Liver (tissue), 8 donors: ENCODE measurements at regions not wholly inside any gene's neighbourhood (a gene's known extent, or its start where the extent isn't known, plus 50 kb on each side); places are given as distances from the start of the nearest gene placed in this dataset.

ENCODE experiments used
- DNase-seq: peaks from one replicate; pipeline ENCODE4 v3.0.0-alpha.2; 2017; ENCODE audit warnings: low spot score
- H3K27ac ChIP-seq, 2 donors: one replicate each; pipeline ENCODE4 v1.7.0; 2013; ENCODE audit warnings: inconsistent platforms in 2 of 2, low read length in 2 of 2, control low read depth in 1 of 2, low read depth in 1 of 2, mild to moderate bottlenecking in 1 of 2
- H3K27me3 ChIP-seq, 4 donors: one replicate each; pipeline versions ENCODE4 v1.6.1 to v1.7.0; 2013; ENCODE audit warnings: low read length in 3 of 4, inconsistent platforms in 1 of 4, mild to moderate bottlenecking in 1 of 4, moderate library complexity in 1 of 4; ENCODE audit not compliant: control insufficient read depth in 4 of 4, insufficient read depth in 4 of 4
- H3K36me3 ChIP-seq, 4 donors: one replicate each; pipeline versions ENCODE4 v1.6.1 to v1.7.0; 2013; ENCODE audit warnings: low read length in 3 of 4, mild to moderate bottlenecking in 3 of 4, low read depth in 1 of 4, moderate library complexity in 1 of 4; ENCODE audit not compliant: control insufficient read depth in 4 of 4, insufficient read depth in 3 of 4
- H3K4me1 ChIP-seq, 4 donors: one replicate each; pipeline versions ENCODE4 v1.6.1 to v1.7.0; 2013; ENCODE audit warnings: low read length in 3 of 4, mild to moderate bottlenecking in 3 of 4, moderate library complexity in 1 of 4; ENCODE audit not compliant: control insufficient read depth in 4 of 4, insufficient read depth in 4 of 4
- H3K4me3 ChIP-seq, 3 donors: one replicate each; pipeline versions ENCODE4 v1.6.1 to v1.7.0; 2013; ENCODE audit warnings: low read length in 3 of 3, control low read depth in 1 of 3, low read depth in 1 of 3, mild to moderate bottlenecking in 1 of 3
- H3K9ac ChIP-seq, 2 donors: one replicate each; pipeline ENCODE4 v1.7.0; 2013; ENCODE audit warnings: low read length in 2 of 2, mild to moderate bottlenecking in 2 of 2, moderate library complexity in 2 of 2, control low read depth in 1 of 2, low read depth in 1 of 2
- H3K9me3 ChIP-seq, 4 donors: one replicate each; pipeline versions ENCODE4 v1.6.1 to v1.7.0; 2013; ENCODE audit warnings: low read length in 3 of 4; ENCODE audit not compliant: control insufficient read depth in 4 of 4
- ATF3 ChIP-seq: IDR thresholded peaks from 2 replicates; pipeline ENCODE4 v1.6.1; 2016; ENCODE audit warnings: antibody characterized with exemption
- CTCF ChIP-seq: fragments of 150-350 bp; IDR thresholded peaks from 2 replicates; pipeline ENCODE4 v1.5.1; 2017; ENCODE audit warnings: improper control_type of control experiment, low read depth, low read length; ENCODE audit not compliant: missing input control
- EGR1 ChIP-seq, 2 donors: IDR thresholded peaks; 2 replicates each; pipeline ENCODE4 v1.6.1; 2016 to 2018; ENCODE audit warnings: antibody characterized with exemption in 2 of 2, low read depth in 2 of 2
- FOXA1 ChIP-seq: IDR thresholded peaks from 2 replicates; pipeline ENCODE4 v1.6.1; 2016; ENCODE audit warnings: antibody characterized with exemption
- FOXA2 ChIP-seq: IDR thresholded peaks from 2 replicates; pipeline ENCODE4 v1.6.1; 2016; ENCODE audit warnings: antibody characterized with exemption
- GABPA ChIP-seq, 2 donors: IDR thresholded peaks in 1 of 2; conservative IDR thresholded peaks in 1 of 2; 2 replicates each; pipeline ENCODE4 v1.6.1; 2016; ENCODE audit warnings: antibody characterized with exemption in 2 of 2, mild to moderate bottlenecking in 1 of 2, moderate library complexity in 1 of 2
- HNF4A ChIP-seq, 2 donors: conservative IDR thresholded peaks; 2 replicates each; pipeline ENCODE4 v1.6.1; 2016; ENCODE audit warnings: antibody characterized with exemption in 2 of 2, mild to moderate bottlenecking in 2 of 2
- HNF4G ChIP-seq: IDR thresholded peaks from 2 replicates; pipeline ENCODE4 v1.6.1; 2016; ENCODE audit warnings: antibody characterized with exemption
- JUND ChIP-seq, 2 donors: IDR thresholded peaks; 2 replicates each; pipeline ENCODE4 v1.6.1; 2016; ENCODE audit warnings: antibody characterized with exemption in 2 of 2
- MAX ChIP-seq: IDR thresholded peaks from 2 replicates; pipeline ENCODE4 v1.6.1; 2016; ENCODE audit warnings: antibody characterized with exemption
- NR2F2 ChIP-seq: IDR thresholded peaks from 2 replicates; pipeline ENCODE4 v1.6.1; 2016; ENCODE audit warnings: antibody characterized with exemption
- RAD21 ChIP-seq, 2 donors: IDR thresholded peaks; 2 replicates each; pipeline ENCODE4 v1.6.1; 2016; ENCODE audit warnings: antibody characterized with exemption in 2 of 2, mild to moderate bottlenecking in 2 of 2
- REST ChIP-seq: IDR thresholded peaks from 2 replicates; pipeline ENCODE4 v1.6.1; 2016; ENCODE audit warnings: antibody characterized with exemption, mild to moderate bottlenecking
- RXRA ChIP-seq, 2 donors: IDR thresholded peaks; 2 replicates each; pipeline ENCODE4 v1.6.1; 2017 to 2018; ENCODE audit warnings: antibody characterized with exemption in 2 of 2, mild to moderate bottlenecking in 1 of 2
- SP1 ChIP-seq: IDR thresholded peaks from 2 replicates; pipeline ENCODE4 v1.6.1; 2018; ENCODE audit warnings: antibody characterized with exemption, mild to moderate bottlenecking
- TAF1 ChIP-seq: conservative IDR thresholded peaks from 2 replicates; pipeline ENCODE4 v1.6.1; 2016; ENCODE audit warnings: antibody characterized with exemption, mild to moderate bottlenecking
- YY1 ChIP-seq: IDR thresholded peaks from 2 replicates; pipeline ENCODE4 v1.6.1; 2016; ENCODE audit warnings: antibody characterized with exemption, mild to moderate bottlenecking
- ZBTB33 ChIP-seq: IDR thresholded peaks from 2 replicates; pipeline ENCODE4 v1.6.1; 2016; ENCODE audit warnings: antibody characterized with exemption
- WGBS: extraction: QIAGEN DNeasy Blood & Tissue Kit; methylation state at CpG from one replicate; pipeline ENCODE4 v1.1.7; 2013; 5-methylcytosine and 5-hydroxymethylcytosine counted together
- donor health status: healthy.
- donor health status: healthy.
- donor health status: healthy.
- donor health status: healthy.
- donor health status: healthy.

GRCh38 chr3:164732166-164732565 lies 346.1 kb downstream of the SI start (continued):
- TF ChIP-seq MAX: no peak

- Histone ChIP-seq H3K4me3 (no peak overlapping the region), H3K9me3 (no peaks in the 10 kb centered on the region), H3K27ac (no peak overlapping the region), H3K4me1 (no peaks in the 10 kb centered on the region), H3K9ac (no peak overlapping the region), H3K36me3 (no peaks in the 10 kb centered on the region), H3K27me3 (no peaks in the 10 kb centered on the region)
- no peak for DNase-seq
- WGBS: 71% methylated on average over 6 of the region's 6 CpGs
- TF ChIP-seq ZBTB33: no peak
- no peak for TF ChIP-seq HNF4A (conservative IDR thresholded peaks at IDR 0.05)
- TF ChIP-seq SP1: no peak
- no peak for TF ChIP-seq JUND (IDR thresholded peaks at IDR 0.05)
- TF ChIP-seq MAX: no peak
- TF ChIP-seq YY1: no peak
- no peak for TF ChIP-seq TAF1
- TF ChIP-seq CTCF: no peak
- TF ChIP-seq REST: no peak
- no peak for TF ChIP-seq FOXA2
- no peak for TF ChIP-seq EGR1 (IDR thresholded peaks at IDR 0.05; ENCODE audit: low read depth in 2 of 2)
- TF ChIP-seq NR2F2: no peak
- no peak for TF ChIP-seq RXRA (IDR thresholded peaks at IDR 0.05)
- no peak for TF ChIP-seq GABPA (IDR thresholded peaks at IDR 0.05 in 1 of 2, conservative IDR thresholded peaks at IDR 0.05 in 1 of 2)
- no peak for TF ChIP-seq HNF4G
- no peak for TF ChIP-seq RAD21 (IDR thresholded peaks at IDR 0.05)
- TF ChIP-seq ATF3: no peak
- TF ChIP-seq FOXA1: no peak
These were observed 347.4 kb downstream of the SI start for GRCh38 chr3:164730815-164731360.
